NCI-H1092 (cell line): ENCODE measurements at regions not wholly inside any gene's neighbourhood (a gene's known extent, or its start where the extent isn't known, plus 50 kb on each side); places are given as distances from the start of the nearest gene placed in this dataset.

Source experiments
- DNase-seq: peaks from one replicate; lab custom pipeline; 2025; lab: John Stamatoyannopoulos, UW

DNA sequence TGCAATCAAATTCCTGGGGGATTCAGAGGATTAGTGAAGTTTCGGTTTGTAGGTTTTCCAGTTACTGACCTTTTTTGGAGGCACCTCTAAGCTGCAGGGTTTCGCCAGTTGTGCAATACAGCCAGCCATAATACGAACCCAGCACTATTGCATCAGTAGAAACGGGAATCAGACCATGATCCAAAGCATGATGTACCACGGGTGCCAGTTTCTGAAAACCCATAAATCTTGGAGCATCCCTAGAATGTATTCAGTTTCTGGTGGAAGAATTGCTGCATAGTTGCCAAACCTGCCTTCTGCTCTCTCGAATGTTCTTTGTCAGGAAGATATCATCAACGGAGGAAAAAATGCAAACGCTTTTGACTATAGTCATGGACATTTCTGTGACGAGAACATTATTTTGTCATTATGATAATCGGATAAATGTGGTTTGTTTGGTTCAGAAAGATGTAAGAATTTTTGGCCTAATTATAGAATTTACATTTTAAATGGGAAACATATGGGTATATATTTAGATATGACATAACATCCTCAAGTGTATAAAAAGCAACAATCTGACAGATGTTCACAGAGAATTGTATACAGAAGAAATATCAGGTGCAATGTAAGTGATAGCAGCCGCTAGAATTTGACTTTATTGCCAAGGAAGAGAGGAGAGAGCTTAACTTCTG lies 186.2 kb upstream of the PRKCQ start:
- no peak for DNase-seq

DNA sequence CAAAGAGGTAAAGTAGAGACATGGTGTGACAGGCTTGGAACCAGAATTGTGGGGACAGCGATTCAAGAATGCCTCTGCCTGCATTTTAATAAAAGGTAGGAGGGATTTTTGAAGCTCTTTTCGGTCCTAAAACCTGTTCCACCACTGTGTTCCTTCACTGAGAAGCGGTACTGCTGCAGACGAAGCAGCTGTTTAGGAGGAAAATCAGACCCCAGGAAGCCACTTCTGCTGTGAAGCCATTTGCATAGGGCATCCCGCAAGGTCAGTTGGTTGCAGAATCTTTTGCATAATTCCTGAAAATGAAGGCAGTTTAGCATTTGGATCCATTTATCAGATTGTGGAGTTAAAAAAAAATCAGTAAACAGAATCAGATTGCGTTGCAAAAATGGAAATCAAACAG lies 183.3 kb upstream of the PRKCQ start:
- no peak for DNase-seq

DNA sequence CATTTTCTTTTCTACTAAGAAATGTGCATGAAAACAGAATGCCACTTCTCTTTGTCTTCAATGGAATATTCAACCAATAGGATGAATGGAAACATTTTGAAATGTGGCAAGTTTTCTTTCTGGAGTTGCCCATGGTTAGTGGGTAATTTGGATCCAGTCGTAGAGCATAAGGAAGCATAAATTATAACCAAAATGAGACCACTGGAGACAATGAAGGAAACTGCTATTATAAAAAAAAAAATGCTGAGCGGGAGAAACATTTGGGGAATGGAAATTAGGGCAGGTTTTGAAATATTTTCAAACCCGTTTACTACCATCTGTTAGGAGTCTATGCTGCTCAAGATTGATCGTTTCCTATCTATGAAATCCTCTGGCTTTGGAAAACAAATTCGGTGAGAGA lies 182.9 kb upstream of the PRKCQ start:
- no peak for DNase-seq

DNA sequence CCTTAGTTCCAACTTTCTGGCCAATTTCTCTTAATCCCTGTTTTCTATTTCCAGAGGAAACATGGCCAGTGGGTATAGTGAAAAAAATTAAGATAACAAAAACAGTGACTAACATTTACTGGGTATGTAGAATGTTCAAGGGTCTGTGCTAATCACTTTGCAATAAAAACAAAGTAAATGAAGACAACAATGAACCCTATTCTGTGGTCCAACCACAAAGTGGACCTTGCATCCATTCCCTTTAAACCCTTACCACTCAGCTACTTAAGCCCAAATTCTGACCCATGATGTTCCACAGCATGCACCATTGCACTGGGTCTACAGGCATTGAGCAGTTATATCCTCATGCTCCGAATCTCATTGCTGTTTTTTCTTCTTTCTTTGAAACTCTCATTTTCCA lies 179.9 kb upstream of the PRKCQ start:
- no peak for DNase-seq

DNA sequence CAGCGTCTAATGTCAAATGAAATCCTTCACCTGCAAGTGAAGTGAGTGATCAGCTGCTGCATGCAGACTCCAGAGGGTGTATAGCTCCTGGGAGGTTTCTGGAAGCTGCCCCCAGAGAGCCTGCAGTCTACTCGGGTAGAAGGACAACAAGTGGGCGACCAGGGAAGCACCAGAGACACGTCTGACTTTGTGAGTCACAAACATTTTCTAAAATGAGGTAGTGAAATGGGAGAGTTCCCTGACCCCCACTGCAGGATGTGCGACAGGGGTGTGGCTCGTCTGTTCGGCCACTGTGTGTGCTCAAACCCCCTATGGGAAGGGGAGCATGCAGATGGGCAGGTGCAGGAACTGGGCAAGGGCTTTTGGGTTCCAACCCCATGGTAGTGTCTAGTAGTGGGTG lies 177.1 kb upstream of the PRKCQ start:
- DNase-seq, result no peak

DNA sequence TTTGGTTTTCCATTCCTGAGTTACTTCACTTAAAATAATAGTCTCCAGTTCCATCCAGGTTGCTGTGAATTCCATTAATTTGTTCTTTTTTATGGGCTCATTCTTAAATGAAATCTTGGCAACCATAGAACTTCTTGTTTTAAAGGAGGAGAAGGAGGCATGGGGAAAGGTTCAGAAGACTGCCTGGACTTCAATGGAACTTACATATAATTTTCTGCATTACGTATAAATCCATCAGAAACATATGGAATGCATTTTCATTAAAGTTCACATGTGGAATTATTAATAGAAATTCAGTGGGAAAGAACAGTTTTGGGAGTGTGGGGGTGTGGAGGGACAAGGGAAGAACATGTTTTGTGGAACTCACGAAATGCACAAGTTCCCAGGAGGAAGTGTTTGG lies 176.6 kb upstream of the PRKCQ start:
- DNase-seq, result no peak

DNA sequence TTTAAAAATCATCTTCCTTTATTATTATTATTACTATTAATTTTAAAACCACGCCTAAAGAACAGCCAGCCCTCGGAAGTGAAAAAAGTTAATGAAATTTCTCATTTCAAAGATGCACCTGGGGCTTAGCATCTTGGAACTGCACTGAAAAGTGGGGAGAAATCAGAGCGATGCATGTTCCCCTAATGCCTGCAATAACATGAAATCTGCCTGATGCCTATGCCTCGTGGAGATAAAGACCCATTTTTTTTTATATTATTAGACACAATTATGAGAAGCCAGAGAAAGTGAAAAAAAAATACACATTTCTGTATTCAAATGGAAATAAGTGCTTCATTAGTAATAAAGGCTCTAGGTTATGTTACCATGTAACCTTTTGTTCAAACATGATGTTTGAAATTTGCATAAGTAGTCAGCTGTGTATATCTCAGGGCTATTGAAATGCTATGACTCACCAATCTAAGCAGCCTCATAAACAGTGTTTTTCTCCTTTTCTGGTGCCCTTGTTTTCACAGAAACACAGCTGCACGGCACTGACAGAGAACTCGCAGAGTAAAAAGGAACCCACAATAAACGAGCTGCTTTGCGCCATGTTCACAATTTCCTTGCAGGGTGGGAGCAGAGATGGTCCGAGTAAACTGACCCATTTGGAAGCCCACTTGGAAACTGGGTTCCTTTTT lies 175.8 kb upstream of the PRKCQ start:
- no peak for DNase-seq

DNA sequence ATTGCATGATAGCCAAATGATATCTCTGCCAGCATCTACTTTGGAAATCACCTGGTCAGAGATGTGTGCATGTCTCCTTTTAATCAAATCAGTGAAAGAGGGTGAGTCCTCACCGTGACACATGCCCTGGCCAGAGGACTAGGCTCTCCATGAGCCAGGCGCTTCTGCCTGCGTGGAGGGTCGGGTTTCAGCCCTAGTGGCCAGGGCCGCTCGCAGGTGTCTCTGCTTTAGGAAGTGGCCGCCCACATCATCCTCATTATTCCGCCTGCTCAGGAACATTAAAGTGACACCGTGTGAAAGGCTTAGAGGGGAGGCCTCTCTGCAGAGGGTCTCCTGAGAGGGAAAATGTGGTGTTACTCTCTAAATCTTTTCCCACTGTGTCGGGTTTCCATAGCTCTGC lies 173.6 kb upstream of the PRKCQ start:
- no peak for DNase-seq

DNA sequence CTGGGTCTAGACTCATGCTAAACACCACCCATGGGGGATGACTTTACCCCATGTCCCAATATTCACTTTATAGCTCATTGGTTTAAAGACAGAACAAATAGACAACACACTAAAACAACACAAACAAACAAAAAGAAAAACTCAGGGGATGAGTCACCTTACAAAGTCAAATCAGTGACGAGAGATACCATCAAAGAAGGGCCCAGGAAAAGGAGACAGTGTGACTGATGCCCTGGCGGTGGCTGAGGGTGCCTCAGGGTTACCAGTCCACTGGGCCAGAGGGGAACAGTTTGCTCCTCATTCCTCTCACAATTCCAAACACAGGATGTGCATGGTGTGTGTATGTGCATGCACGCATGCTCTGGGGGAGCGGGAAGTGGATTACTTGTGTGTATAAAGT lies 171.3 kb upstream of the PRKCQ start:
- no peak for DNase-seq

DNA sequence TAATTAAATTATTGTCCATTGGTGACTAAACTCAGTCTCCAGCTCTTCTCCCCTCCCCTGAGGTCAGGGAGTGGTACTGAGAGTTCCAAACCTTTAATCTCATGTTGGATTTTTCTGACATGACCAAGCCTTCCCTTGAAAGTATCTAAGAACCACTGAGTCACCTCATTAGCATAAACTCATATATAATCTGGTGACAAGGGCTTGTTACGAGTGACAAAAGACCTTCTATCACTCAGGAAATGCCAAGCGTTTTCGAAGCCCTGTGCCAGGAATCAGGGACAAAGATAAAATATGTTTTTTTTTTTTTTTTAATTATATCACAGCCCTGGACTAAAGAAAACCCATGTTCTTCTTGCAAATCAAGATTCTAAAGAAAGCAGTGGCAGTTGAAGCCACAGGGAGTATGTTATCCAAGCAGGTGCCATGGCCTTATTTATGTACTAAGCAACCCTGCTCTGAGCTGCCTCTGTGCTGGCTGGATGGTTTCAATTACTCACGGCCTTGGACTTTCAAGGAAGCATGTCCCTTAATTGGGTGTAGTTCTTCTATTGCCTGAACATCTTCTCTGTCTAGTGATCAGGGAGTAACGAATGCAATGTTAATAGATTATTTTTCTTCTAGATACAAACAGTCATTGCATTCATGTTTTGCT lies 169.0 kb upstream of the PRKCQ start:
- DNase-seq, result no peak

DNA sequence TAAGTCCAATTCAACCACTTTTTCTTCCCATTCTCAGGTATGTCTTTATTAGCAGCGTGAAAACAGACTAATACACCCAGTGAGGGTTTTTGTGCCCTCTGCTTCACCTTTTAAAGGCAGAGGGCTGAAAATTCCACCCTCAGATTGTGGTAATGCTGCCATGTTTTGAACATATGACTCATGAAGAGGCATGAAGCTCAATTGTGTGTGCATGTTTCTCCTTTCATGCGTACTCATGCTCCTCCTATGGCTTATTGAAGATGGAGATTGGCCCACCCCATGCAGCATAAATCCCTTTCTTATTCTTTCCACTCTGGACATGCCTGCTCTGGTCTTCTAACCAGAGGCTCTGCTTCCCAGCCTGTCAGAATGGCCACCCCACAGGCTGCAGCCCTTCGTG lies 168.0 kb upstream of the PRKCQ start:
- DNase-seq, result no peak

DNA sequence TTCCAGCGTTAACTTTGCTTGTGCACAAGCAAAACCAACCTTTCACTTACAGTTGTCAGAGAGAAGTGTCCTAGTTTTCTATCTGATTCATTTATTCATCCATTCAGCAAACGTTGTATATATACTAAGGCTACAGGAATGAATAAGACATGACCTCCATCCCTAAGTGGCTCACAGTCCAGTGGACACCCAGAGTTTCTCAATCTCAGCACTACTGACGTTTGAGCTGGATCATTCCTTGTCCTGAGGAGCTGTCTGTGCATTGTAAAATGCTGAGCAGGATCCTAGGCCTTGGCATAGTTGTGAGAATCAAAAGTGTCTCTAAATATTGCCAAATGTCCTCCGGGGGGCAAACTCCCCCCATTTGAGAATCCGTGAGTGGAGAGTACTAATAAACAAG lies 166.7 kb upstream of the PRKCQ start:
- no peak for DNase-seq

DNA sequence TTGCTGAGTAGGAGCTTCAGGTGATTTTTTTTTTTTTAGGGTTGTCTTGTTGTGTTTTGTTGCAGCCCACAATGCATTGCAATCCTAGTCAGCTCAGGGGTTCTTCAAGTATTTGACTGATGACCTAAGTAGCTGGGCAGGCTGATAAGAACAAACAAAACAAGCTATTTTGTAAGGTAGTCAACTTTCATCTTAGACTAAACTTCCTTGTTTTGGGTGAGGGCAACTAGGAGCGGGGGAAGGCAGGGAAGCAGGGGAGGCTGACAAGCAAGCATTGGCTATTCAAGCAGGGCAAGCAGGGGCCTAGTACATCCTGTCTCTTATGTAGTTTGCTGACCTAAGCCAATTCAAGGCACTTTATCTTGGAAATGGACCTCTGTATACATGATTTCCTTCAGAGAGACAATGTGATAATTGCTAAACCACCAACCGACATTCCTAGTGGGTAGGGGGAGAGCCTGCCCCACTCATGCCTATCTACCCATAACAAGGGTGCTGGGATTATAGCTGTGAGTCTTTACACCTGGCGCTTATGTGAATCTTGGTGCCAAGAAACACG lies 163.3 kb upstream of the PRKCQ start:
- DNase-seq, result no peak

DNA sequence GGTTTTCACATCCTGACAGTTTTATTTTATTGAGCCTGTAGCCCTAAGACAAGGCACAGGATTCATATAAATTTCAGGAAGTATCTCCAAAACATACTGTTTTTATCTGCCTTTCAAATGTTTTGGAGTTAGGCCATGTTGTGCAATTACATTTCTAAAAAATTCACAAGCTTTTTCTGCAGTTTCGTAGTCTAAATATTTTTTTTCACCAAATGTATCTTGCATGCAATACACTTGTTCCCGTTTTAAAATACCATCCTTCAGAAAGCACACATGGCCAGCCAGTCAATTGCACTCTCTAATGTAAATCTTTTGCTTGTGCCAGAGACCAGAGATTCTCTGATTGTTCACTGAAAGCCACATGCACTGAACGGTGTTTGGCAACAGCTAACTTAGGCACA lies 161.5 kb upstream of the PRKCQ start:
- DNase-seq, result no peak

DNA sequence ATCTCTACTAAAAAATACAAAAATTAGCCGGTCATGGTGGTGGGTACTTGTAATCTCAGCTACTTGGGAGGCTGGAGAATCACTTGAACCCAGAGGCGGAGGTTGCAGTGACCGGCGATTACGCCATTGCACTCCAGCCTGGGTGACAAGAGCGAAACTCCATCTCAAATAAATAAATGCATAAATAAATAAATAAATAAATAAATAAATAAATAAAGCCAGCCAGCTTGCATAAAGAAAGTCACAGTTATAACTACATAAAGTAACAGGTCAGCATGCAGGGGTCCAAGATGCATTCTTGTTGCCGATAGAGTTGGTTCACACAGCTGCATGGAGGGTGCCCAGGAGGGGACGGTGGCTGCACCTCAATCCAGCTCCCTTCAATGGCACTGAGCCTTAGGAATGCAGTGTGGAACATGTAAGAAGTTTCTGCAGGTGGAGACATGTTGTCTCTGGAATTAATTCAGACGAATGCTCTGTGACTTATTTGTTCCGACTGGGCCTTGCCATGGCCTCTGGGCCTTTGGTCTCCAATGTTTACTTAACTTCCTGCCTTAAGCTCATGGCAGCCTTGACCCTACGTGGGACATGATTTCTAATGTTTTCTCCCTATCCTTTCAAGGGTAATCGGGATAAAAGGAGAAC lies 159.6 kb upstream of the PRKCQ start:
- no peak for DNase-seq

DNA sequence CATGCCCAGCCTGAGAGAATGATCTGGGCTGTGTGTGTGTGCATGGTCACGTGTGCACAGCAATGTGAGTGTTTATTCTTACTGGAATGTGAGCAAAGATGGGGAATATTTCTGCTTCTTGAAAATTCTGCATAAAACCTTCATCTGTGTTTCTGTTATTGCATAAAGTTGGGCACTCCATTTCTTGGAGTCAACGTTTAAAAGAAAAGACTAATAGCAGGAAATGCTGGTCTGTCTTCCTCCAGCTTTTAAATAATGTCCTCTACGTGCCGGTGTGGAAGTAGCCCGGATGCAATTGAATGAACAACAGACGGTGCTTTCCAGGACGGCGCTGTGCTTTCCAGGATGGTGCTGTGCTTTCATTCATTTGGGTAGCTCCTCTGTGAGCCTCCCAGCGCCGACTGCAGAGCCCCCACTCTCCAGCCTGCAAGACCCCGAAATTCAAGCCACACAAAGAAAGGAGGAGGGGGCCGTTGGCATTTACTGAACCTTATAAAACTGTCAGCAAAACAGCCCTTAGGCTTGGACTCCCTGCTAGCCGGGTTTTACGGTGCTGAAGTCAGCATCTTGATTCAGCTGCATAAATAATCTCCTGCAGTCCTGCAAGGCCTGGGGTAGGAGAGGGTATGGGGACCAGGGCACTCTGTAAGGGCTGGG lies 158.2 kb upstream of the PRKCQ start:
- DNase-seq, result no peak

DNA sequence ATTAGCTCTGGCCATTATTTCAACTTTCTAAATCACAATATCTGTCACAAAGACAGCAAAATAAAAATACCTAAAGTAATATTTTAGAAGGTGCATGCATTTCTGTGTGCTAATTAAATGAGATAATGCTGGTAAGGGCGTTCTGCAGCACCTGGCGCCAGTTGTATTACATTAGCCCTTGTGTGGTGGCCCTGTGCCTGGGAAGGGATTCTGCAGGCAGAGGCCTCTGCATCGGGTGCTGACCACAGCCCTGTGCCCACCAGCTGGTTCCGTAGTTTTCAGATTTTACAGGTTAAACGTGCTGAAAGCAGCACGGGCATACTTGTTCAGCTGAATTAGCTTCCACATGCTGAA lies 157.7 kb upstream of the PRKCQ start:
- no peak for DNase-seq

DNA sequence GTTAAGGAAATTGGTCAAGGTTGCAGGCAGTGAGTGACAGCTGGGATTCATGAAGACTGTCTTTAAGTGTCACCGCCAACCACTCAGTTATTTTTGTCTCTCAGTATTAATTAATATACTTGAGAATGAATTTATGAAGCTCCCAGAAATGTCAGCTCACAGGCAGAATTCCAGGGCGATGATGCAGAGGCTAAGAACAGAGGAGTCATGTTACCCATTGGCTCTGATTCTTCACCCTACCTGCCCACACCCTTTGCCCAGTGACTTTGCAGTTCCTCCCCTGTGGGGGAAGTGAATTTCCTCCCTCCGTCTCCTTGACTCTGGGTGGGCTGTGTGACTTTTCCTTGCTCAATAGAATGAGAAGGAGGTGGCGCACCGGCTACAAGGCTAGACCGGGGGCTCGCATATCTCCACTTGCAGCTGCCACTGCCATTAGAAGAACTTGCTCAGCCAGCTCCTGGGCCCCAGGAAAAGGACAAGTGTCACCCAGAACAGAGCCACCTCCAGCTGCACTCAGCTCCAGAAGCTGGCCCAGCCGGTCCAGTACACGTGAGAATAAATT lies 157.1 kb upstream of the PRKCQ start:
- DNase-seq, result no peak

DNA sequence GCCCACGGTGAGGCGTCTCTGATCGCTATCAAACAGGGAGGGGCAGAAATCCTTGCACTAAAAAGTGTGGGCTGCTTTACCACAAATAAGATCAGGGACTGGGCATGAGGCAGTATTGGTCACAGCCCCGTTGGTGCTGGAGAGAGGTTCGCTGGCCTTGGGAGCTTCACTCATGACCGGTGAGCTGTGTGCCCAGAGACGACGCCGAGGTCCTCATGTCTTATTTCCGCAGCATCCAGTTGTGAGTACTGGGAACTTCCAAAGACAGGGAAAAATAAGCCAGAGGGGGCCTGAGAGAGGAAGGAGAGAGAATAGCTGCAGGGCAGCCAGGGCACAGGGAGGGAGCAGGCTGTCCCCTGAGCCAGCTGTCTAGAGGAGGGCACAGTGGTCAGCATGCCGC lies 154.2 kb upstream of the PRKCQ start:
- no peak for DNase-seq

DNA sequence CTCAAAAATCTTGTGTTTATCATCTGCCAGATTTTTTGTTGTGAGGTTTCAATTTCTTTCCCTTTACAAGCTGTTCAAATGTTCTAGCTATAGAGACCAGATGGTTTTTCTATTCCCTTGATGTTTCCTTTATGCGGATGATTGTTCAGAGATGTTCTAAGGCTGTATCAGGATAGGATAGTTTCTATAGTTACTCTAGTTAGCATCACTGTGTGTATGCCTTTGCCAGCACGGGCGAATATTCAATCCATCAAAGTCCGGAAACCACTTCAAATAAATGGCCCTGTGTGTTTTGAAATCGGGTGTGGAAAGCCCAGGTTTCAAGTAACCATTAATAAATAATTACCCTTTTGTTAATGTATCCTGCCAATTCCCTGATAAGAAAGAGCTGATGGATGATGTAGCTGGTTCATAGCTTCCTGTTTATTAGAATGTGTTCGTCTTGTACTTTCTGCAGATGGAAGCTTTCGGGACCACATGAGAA lies 149.8 kb upstream of the PRKCQ start:
- no peak for DNase-seq

DNA sequence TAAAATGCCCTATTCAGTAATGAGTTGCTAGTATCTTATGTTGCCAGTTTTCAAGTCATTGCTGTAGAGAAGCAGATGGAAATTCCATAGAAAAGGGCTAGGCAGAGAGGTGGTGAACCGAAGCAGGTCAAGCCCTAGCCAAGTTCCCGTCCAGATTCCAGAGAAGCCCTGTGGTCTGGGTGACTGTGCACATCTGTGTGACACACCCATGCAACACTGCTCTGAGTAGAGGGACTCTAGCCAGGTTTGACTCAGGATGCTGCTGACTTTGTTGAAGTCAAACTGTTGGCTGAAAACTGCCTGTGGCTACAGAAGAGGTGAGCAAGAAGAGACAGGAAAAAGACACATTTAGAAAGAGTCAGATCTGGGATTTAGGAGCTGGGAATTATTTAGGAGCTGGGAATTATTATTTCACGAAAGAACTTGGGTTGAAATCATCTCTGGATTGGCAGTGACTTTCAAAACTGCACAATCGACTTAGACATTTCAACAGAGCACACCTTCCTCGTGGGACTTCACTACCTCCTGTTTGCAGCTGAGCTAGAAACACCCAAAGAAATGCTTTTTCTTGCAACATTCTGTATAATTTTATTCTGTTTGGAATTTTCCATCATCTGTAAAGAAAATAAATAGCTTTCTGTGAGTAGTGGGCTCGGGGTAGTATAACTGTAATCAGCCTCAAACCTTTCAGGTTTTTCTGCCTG lies 149.1 kb upstream of the PRKCQ start:
- DNase-seq, result no peak
